Naive thymus-derived CD8-positive, alpha-beta T cell (primary cell): ENCODE measurements at regions not wholly inside any gene's neighbourhood (a gene's known extent, or its start where the extent isn't known, plus 50 kb on each side); places are given as distances from the start of the nearest gene placed in this dataset.
"Not testable (repeated sequence)": the region's sequence is repeated elsewhere in the genome, so short reads cannot be mapped to it uniquely, and the experiment has no call there.

Experiments used
- ATAC-seq, 2 donors: fragments of 150-1000 bp; cut with Tn5 transposase in 1 of 2; sonication (Bioruptor Pico), chemical (Tn5 transposase) in 1 of 2; 1 replicate in 1 of 2; 2 replicates in 1 of 2; pipeline ENCODE4 v1.10.0; 2021; ENCODE audit warnings: mild to moderate bottlenecking in 2 of 2, moderate library complexity in 2 of 2
- POLR2A ChIA-PET: fragments of 350-600 bp; sonication (Branson Sonifier 250); formaldehyde crosslinking; loops from one replicate; lab custom pipeline; 2021; ENCODE audit warnings: antibody characterized with exemption; lab: Charles Lee
- DNase-seq, 10 donors: peaks; one replicate each; pipeline versions ENCODE4 v3.0.0 to v3.0.0-alpha.2; 2020 to 2022
- H3K27ac Mint-ChIP-seq, 10 donors: one replicate each; pipeline ENCODE4 v1.8.0; 2020 to 2022; ENCODE audit warnings: mild to moderate bottlenecking in 10 of 10, mixed read lengths in 10 of 10, moderate library complexity in 4 of 10, inconsistent platforms in 1 of 10
- H3K27me3 Mint-ChIP-seq, 5 donors: one replicate each; pipeline ENCODE4 v1.8.0; 2021 to 2022; ENCODE audit warnings: mixed read lengths in 5 of 5
- H3K36me3 Mint-ChIP-seq, 3 donors: one replicate each; pipeline ENCODE4 v1.8.0; 2020 to 2022; ENCODE audit warnings: mixed read lengths in 3 of 3, mild to moderate bottlenecking in 2 of 3, inconsistent platforms in 1 of 3
- H3K4me1 Mint-ChIP-seq, 4 donors: one replicate each; pipeline ENCODE4 v1.8.0; 2021 to 2022; ENCODE audit warnings: mixed read lengths in 4 of 4
- H3K4me3 Mint-ChIP-seq, 10 donors: one replicate each; pipeline ENCODE4 v1.8.0; 2020 to 2022; ENCODE audit warnings: mild to moderate bottlenecking in 10 of 10, mixed read lengths in 10 of 10, moderate library complexity in 6 of 10, inconsistent platforms in 1 of 10
- H3K9me3 Mint-ChIP-seq, 9 donors: one replicate each; pipeline ENCODE4 v1.8.0; 2020 to 2022; ENCODE audit warnings: mixed read lengths in 9 of 9, mild to moderate bottlenecking in 3 of 9, inconsistent platforms in 1 of 9, moderate library complexity in 1 of 9

- H3K27me3 Mint-ChIP-seq: peaks cover 0 to 9% (median 4%) of the 10 kb centered on the region in 5 donors
- no peak overlapping the region for H3K4me3 Mint-ChIP-seq
- peaks cover 0 to 13% (median 2%) of the 10 kb centered on the region in 4 donors for H3K4me1 Mint-ChIP-seq
- no peak overlapping the region for H3K27ac Mint-ChIP-seq
- POLR2A ChIA-PET: no interaction called here
- H3K36me3 Mint-ChIP-seq: peaks cover 0 to 3% (median 0%) of the 10 kb centered on the region in 3 donors
- ATAC-seq (no peak), DNase-seq (no peak)
- no peaks in the 10 kb centered on the region for H3K9me3 Mint-ChIP-seq
Measured at GRCh38 chr12:75812271-75813018, 219.1 kb downstream of the PHLDA1 start.

GRCh38 chr12:75809746-75810145 lies 221.8 kb downstream of the PHLDA1 start:
- Mint-ChIP-seq H3K27me3 (peaks cover 0 to 8% (median 2%) of the 10 kb centered on the region in 5 donors), H3K9me3 (no peaks in the 10 kb centered on the region), H3K27ac (no peak overlapping the region), H3K36me3 (peaks cover 0 to 3% (median 0%) of the 10 kb centered on the region in 3 donors), H3K4me1 (peaks cover 0 to 3% (median under 1%) of the 10 kb centered on the region in 4 donors), H3K4me3 (no peak overlapping the region)
- POLR2A ChIA-PET: no interaction called here
- no peak for ATAC-seq
- no peak for DNase-seq

GRCh38 chr12:75807494-75807893 lies 224.1 kb downstream of the PHLDA1 start:
- H3K4me3 Mint-ChIP-seq: no peak overlapping the region
- peaks cover 0 to 3% (median 0%) of the 10 kb centered on the region in 3 donors for H3K36me3 Mint-ChIP-seq
- peaks cover 0 to 3% (median 0%) of the 10 kb centered on the region in 4 donors for H3K4me1 Mint-ChIP-seq
- no peak overlapping the region for H3K27ac Mint-ChIP-seq
- DNase-seq: no peak
- peaks cover 0 to 8% (median 2%) of the 10 kb centered on the region in 5 donors for H3K27me3 Mint-ChIP-seq
- POLR2A ChIA-PET: no interaction called here
- ATAC-seq: no peak
- H3K9me3 Mint-ChIP-seq: no peaks in the 10 kb centered on the region

GRCh38 chr12:75805905-75806304 lies 225.7 kb downstream of the PHLDA1 start:
- H3K4me3 Mint-ChIP-seq: no peak overlapping the region
- ATAC-seq: no peak
- no peaks in the 10 kb centered on the region for H3K4me1 Mint-ChIP-seq
- no peak for DNase-seq
- H3K9me3 Mint-ChIP-seq: no peaks in the 10 kb centered on the region
- H3K27ac Mint-ChIP-seq: no peak overlapping the region
- POLR2A ChIA-PET: no interaction called here
- H3K27me3 Mint-ChIP-seq: peaks cover 0 to 7% (median 4%) of the 10 kb centered on the region in 5 donors
- peaks cover 0 to 3% (median 0%) of the 10 kb centered on the region in 3 donors for H3K36me3 Mint-ChIP-seq

GRCh38 chr12:75805320-75805719 lies 226.3 kb downstream of the PHLDA1 start:
- no peak overlapping the region for H3K4me3 Mint-ChIP-seq
- peaks cover 0 to 7% (median 4%) of the 10 kb centered on the region in 5 donors for H3K27me3 Mint-ChIP-seq
- peaks cover 0 to 3% (median 0%) of the 10 kb centered on the region in 3 donors for H3K36me3 Mint-ChIP-seq
- H3K27ac Mint-ChIP-seq: no peak overlapping the region
- ATAC-seq: no peak
- H3K4me1 Mint-ChIP-seq: no peaks in the 10 kb centered on the region
- H3K9me3 Mint-ChIP-seq: no peaks in the 10 kb centered on the region
- DNase-seq: no peak
- POLR2A ChIA-PET: no interaction called here

- no peaks in the 10 kb centered on the region for H3K4me1 Mint-ChIP-seq
- DNase-seq: no peak
- H3K27me3 Mint-ChIP-seq: peaks cover 0 to 8% (median 3%) of the 10 kb centered on the region in 5 donors
- no peak overlapping the region for H3K27ac Mint-ChIP-seq
- ATAC-seq: no peak
- POLR2A ChIA-PET: interaction anchor here (0.6 kb wide), 1 partner anchor 26 kb away, joined by 3 read pairs; no protein-coding TSS in a partner anchor
- H3K36me3 Mint-ChIP-seq: no peaks in the 10 kb centered on the region
- no peaks in the 10 kb centered on the region for H3K9me3 Mint-ChIP-seq
- H3K4me3 Mint-ChIP-seq: no peak overlapping the region
Measured at GRCh38 chr12:75798136-75798926, 233.2 kb downstream of the PHLDA1 start.

- DNase-seq (no peak), ATAC-seq (no peak)
- Mint-ChIP-seq H3K9me3 (no peaks in the 10 kb centered on the region), H3K27ac (no peak overlapping the region), H3K4me1 (peaks cover 0 to under 1% (median 0%) of the 10 kb centered on the region in 4 donors), H3K27me3 (peaks cover 0 to 12% (median 5%) of the 10 kb centered on the region in 5 donors), H3K36me3 (no peaks in the 10 kb centered on the region), H3K4me3 (no peak overlapping the region)
- POLR2A ChIA-PET: no interaction called here
Measured at GRCh38 chr12:75795125-75795524, 236.5 kb downstream of the PHLDA1 start.

- Mint-ChIP-seq H3K27ac (no peak overlapping the region), H3K4me1 (peaks cover 0 to 2% (median 0%) of the 10 kb centered on the region in 4 donors), H3K4me3 (no peak overlapping the region), H3K9me3 (no peaks in the 10 kb centered on the region), H3K27me3 (peaks cover 0 to 12% (median 5%) of the 10 kb centered on the region in 5 donors), H3K36me3 (no peaks in the 10 kb centered on the region)
- ATAC-seq (no peak), DNase-seq (no peak)
- POLR2A ChIA-PET: no interaction called here
Measured at GRCh38 chr12:75792687-75793086, 238.9 kb downstream of the PHLDA1 start.

GRCh38 chr12:75790219-75790618 lies 241.4 kb downstream of the PHLDA1 start:
- no peaks in the 10 kb centered on the region for H3K36me3 Mint-ChIP-seq
- DNase-seq (no peak), ATAC-seq (no peak)
- H3K27me3 Mint-ChIP-seq: peaks cover 0 to 12% (median 5%) of the 10 kb centered on the region in 5 donors
- H3K4me3 Mint-ChIP-seq: no peak overlapping the region
- H3K4me1 Mint-ChIP-seq: peaks cover 0 to 2% (median 0%) of the 10 kb centered on the region in 4 donors
- H3K9me3 Mint-ChIP-seq: no peaks in the 10 kb centered on the region
- POLR2A ChIA-PET: no interaction called here
- no peak overlapping the region for H3K27ac Mint-ChIP-seq

- DNase-seq, POLR2A ChIA-PET, H3K27ac Mint-ChIP-seq, H3K4me1 Mint-ChIP-seq, H3K36me3 Mint-ChIP-seq, H3K27me3 Mint-ChIP-seq, H3K4me3 Mint-ChIP-seq, ATAC-seq, H3K9me3 Mint-ChIP-seq: not testable (repeated sequence)
Measured at GRCh38 chr12:75787146-75787545, 244.4 kb downstream of the PHLDA1 start.

GRCh38 chr12:75786070-75786469 lies 245.5 kb downstream of the PHLDA1 start:
- POLR2A ChIA-PET: no interaction called here
- Mint-ChIP-seq H3K4me1 (peaks cover 0 to 6% (median 2%) of the 10 kb centered on the region in 4 donors), H3K27me3 (peaks cover 0 to 9% (median 0%) of the 10 kb centered on the region in 5 donors), H3K27ac (no peak overlapping the region), H3K9me3 (no peaks in the 10 kb centered on the region), H3K4me3 (no peak overlapping the region), H3K36me3 (no peaks in the 10 kb centered on the region)
- DNase-seq (no peak), ATAC-seq (no peak)

- H3K27ac Mint-ChIP-seq: no peak overlapping the region
Measured at GRCh38 chr12:75784591-75784990, 247.0 kb downstream of the PHLDA1 start.

More at GRCh38 chr12:75784591-75784990, 247.0 kb downstream of the PHLDA1 start:
- ATAC-seq: no peak
- no peaks in the 10 kb centered on the region for H3K36me3 Mint-ChIP-seq
- peaks cover 0 to 6% (median 1%) of the 10 kb centered on the region in 4 donors for H3K4me1 Mint-ChIP-seq
- no peak overlapping the region for H3K4me3 Mint-ChIP-seq
- POLR2A ChIA-PET: no interaction called here
- DNase-seq: no peak
- H3K9me3 Mint-ChIP-seq: no peaks in the 10 kb centered on the region
- peaks cover 0 to 7% (median 2%) of the 10 kb centered on the region in 5 donors for H3K27me3 Mint-ChIP-seq
